ENCODE measurements at regions not wholly inside any gene's neighbourhood (a gene's known extent, or its start where the extent isn't known, plus 50 kb on each side); places are given as distances from the start of the nearest gene placed in this dataset.

GRCh38 chr9:3012842-3013241 is 168.9 kb upstream of the PUM3 start:
- Histone ChIP-seq H4K5ac (ENCODE audit: insufficient read length, low read depth, low read length) (no peak overlapping the region), H2BK20ac (ENCODE audit: low read depth, low read length, poor library complexity, severe bottlenecking) (no peak overlapping the region), H2BK12ac (ENCODE audit: insufficient read length, low read depth, low read length) (no peak overlapping the region), H3K79me1 (ENCODE audit: insufficient read depth, low read depth, low read length, poor library complexity, severe bottlenecking) (no peaks in the 10 kb centered on the region), H4K20me1 (ENCODE audit: control insufficient read depth, insufficient read depth, insufficient read length) (no peaks in the 10 kb centered on the region), H2BK5ac (ENCODE audit: insufficient read length, low read length) (no peak overlapping the region), H2BK120ac (ENCODE audit: low read depth, low read length, poor library complexity, severe bottlenecking) (no peak overlapping the region), H4K8ac (replicated peaks; ENCODE audit: insufficient read length, low read depth, low read length) (no peak overlapping the region), H3K79me2 (ENCODE audit: insufficient read depth, low read length) (no peaks in the 10 kb centered on the region), H3K27ac (ENCODE audit: insufficient read length, low read depth, low read length) (no peak overlapping the region), H3K4me1 (ENCODE audit: insufficient read depth, low read length) (no peaks in the 10 kb centered on the region), H3T11ph (ENCODE audit: low read length) (no peak overlapping the region), H3K23ac (ENCODE audit: insufficient read length, low read depth, low read length) (no peak overlapping the region), H3K27me3 (ENCODE audit: insufficient read depth, low read length) (no peaks in the 10 kb centered on the region), H3K9ac (ENCODE audit: extremely low read depth, insufficient read length, low read length) (no peak overlapping the region), H3K23me2 (ENCODE audit: insufficient read length, low read depth, low read length, poor library complexity, severe bottlenecking) (no peaks in the 10 kb centered on the region), H4K91ac (ENCODE audit: insufficient read length, low read depth, low read length) (no peak overlapping the region), H3K18ac (ENCODE audit: insufficient read length, low read depth, low read length) (no peak overlapping the region), H3K4ac (ENCODE audit: low read depth, low read length) (no peak overlapping the region), H2AFZ (ENCODE audit: low read length) (no peak overlapping the region), H3K56ac (ENCODE audit: insufficient read length, low read depth, low read length) (no peak overlapping the region), H2BK15ac (ENCODE audit: low read depth, low read length) (no peak overlapping the region), H3K9me3 (ENCODE audit: control insufficient read depth, low read depth, low read length) (no peaks in the 10 kb centered on the region), H2AK5ac (ENCODE audit: insufficient read length, low read length) (no peak overlapping the region), H3K4me2 (ENCODE audit: insufficient read depth, insufficient read length, low read length) (no peak overlapping the region), H3K14ac (ENCODE audit: insufficient read depth, low read length) (no peak overlapping the region)
- no peak for DNase-seq
- no CpG with 5 or more reads among the region's 5 CpGs for WGBS (ENCODE audit: extremely low coverage, insufficient read length, low lambda C conversion rate)
- H3K27ac Mint-ChIP-seq = no peak overlapping the region
- 0 out of 2 replicates have a peak, but pooled peaks cover 3% of the 10 kb centered on the region for H3K27me3 Mint-ChIP-seq (ENCODE audit: low read depth)
- no peak for TF ChIP-seq CTCF (conservative IDR thresholded peaks at IDR 0.05)
- no peaks in the 10 kb centered on the region for H3K36me3 Mint-ChIP-seq (ENCODE audit: insufficient read depth in 1 of 3, low read depth in 3 of 3)
- peaks cover 0 to 2% of the 10 kb centered on the region in 2 experiments; a peak in 1 of 4 replicates for H3K4me1 Mint-ChIP-seq
- H3K9me3 Mint-ChIP-seq = 0 out of 5 replicates have a peak, but pooled peaks cover 0 to 2% of the 10 kb centered on the region in 2 experiments
- no peak overlapping the region for H3K4me3 Mint-ChIP-seq
